ENCODE measurements at regions not wholly inside any gene's neighbourhood (a gene's known extent, or its start where the extent isn't known, plus 50 kb on each side); places are given as distances from the start of the nearest gene placed in this dataset.

- no peaks in the 10 kb centered on the region for H3K4me1 Mint-ChIP-seq (ENCODE audit: low read depth)
- no peaks in the 10 kb centered on the region for H3K36me3 Mint-ChIP-seq (ENCODE audit: low read depth)
- no peak overlapping the region for H3K27ac Mint-ChIP-seq
- H3K4me3 Mint-ChIP-seq, result no peak overlapping the region
- TF ChIP-seq CTCF (IDR thresholded peaks at IDR 0.05), result no peak
- intact Hi-C loops (cut with DNase I, micrococcal nuclease), result no loop called here
- no peaks in the 10 kb centered on the region for H3K4me1 ChIP-seq (ENCODE audit: insufficient read depth, low read length)
- H3K9me3 ChIP-seq (ENCODE audit: control insufficient read depth in 1 of 2, insufficient read depth in 1 of 2, low read length in 2 of 2), result no peaks in the 10 kb centered on the region
- peaks cover 4% of the 10 kb centered on the region for H3K9me3 Mint-ChIP-seq
- H3K27me3 Mint-ChIP-seq, result no peaks in the 10 kb centered on the region
- ATAC-seq (ENCODE audit: poor library complexity) (no peak), DNase-seq (no peak)
- ChIA-PET POLR2A (no interaction called here), CTCF (no interaction called here)
- no peak overlapping the region for H3K27ac ChIP-seq (ENCODE audit: low read depth in 1 of 2, low read length in 2 of 2)
- H3K36me3 ChIP-seq (ENCODE audit: insufficient read depth, low read length), result no peaks in the 10 kb centered on the region
- H3K27me3 ChIP-seq (ENCODE audit: control insufficient read depth in 1 of 2, insufficient read depth in 2 of 2, low read length in 2 of 2), result no peaks in the 10 kb centered on the region
- H3K4me3 ChIP-seq (ENCODE audit: low read length), result no peak overlapping the region
Observed at GRCh38 chr5:33230467-33231078, 210.2 kb upstream of the TARS1 start.

GRCh38 chr5:33231214-33231710 is 209.5 kb upstream of the TARS1 start:
- no peak for TF ChIP-seq CTCF (IDR thresholded peaks at IDR 0.05)
- peaks cover 4% of the 10 kb centered on the region for H3K4me1 Mint-ChIP-seq (ENCODE audit: low read depth)
- H3K9me3 ChIP-seq (ENCODE audit: control insufficient read depth in 1 of 2, insufficient read depth in 1 of 2, low read length in 2 of 2), result no peaks in the 10 kb centered on the region
- intact Hi-C loops (cut with DNase I, micrococcal nuclease), result no loop called here
- ATAC-seq (ENCODE audit: poor library complexity), result no peak
- no peak for DNase-seq
- H3K4me1 ChIP-seq (ENCODE audit: insufficient read depth, low read length), result no peaks in the 10 kb centered on the region
- no peak overlapping the region for H3K27ac Mint-ChIP-seq
- H3K27me3 Mint-ChIP-seq, result no peaks in the 10 kb centered on the region
- H3K9me3 Mint-ChIP-seq, result peaks cover 4% of the 10 kb centered on the region
- no peak overlapping the region for H3K4me3 Mint-ChIP-seq
- H3K4me3 ChIP-seq (ENCODE audit: low read length), result no peak overlapping the region
- POLR2A ChIA-PET, result no interaction called here
- CTCF ChIA-PET, result no interaction called here
- no peaks in the 10 kb centered on the region for H3K36me3 ChIP-seq (ENCODE audit: insufficient read depth, low read length)
- H3K27me3 ChIP-seq (ENCODE audit: control insufficient read depth in 1 of 2, insufficient read depth in 2 of 2, low read length in 2 of 2), result no peaks in the 10 kb centered on the region
- H3K27ac ChIP-seq (ENCODE audit: low read depth in 1 of 2, low read length in 2 of 2), result no peak overlapping the region
- H3K36me3 Mint-ChIP-seq (ENCODE audit: low read depth), result no peaks in the 10 kb centered on the region

- Mint-ChIP-seq H3K4me3 (no peak overlapping the region), H3K4me1 (ENCODE audit: low read depth) (peaks cover 4% of the 10 kb centered on the region), H3K27ac (no peak overlapping the region), H3K9me3 (peaks cover 4% of the 10 kb centered on the region), H3K36me3 (ENCODE audit: low read depth) (no peaks in the 10 kb centered on the region), H3K27me3 (no peaks in the 10 kb centered on the region)
- ATAC-seq (ENCODE audit: poor library complexity) (no peak), DNase-seq (no peak)
- Histone ChIP-seq H3K9me3 (ENCODE audit: control insufficient read depth in 1 of 2, insufficient read depth in 1 of 2, low read length in 2 of 2) (no peaks in the 10 kb centered on the region), H3K4me3 (ENCODE audit: low read length) (no peak overlapping the region), H3K36me3 (ENCODE audit: insufficient read depth, low read length) (no peaks in the 10 kb centered on the region), H3K27ac (ENCODE audit: low read depth in 1 of 2, low read length in 2 of 2) (no peak overlapping the region), H3K27me3 (ENCODE audit: control insufficient read depth in 1 of 2, insufficient read depth in 2 of 2, low read length in 2 of 2) (no peaks in the 10 kb centered on the region), H3K4me1 (ENCODE audit: insufficient read depth, low read length) (no peaks in the 10 kb centered on the region)
- intact Hi-C loops (cut with DNase I, micrococcal nuclease), result no loop called here
- ChIA-PET CTCF (no interaction called here), POLR2A (no interaction called here)
- no peak for TF ChIP-seq CTCF (IDR thresholded peaks at IDR 0.05)
Observed at GRCh38 chr5:33231935-33232334, 208.8 kb upstream of the TARS1 start.
